Activated CD4-positive, alpha-beta T cell treated with anti-CD3 and anti-CD28 coated beads, Interleukin-2, amount 50 U/mL, for 4 hours (primary cell): ENCODE measurements at regions not wholly inside any gene's neighbourhood (a gene's known extent, or its start where the extent isn't known, plus 50 kb on each side); places are given as distances from the start of the nearest gene placed in this dataset.

Experiments
- DNase-seq, 2 experiments: peaks; one replicate each; pipeline ENCODE4 v3.0.0-alpha.2; 2020

DNA sequence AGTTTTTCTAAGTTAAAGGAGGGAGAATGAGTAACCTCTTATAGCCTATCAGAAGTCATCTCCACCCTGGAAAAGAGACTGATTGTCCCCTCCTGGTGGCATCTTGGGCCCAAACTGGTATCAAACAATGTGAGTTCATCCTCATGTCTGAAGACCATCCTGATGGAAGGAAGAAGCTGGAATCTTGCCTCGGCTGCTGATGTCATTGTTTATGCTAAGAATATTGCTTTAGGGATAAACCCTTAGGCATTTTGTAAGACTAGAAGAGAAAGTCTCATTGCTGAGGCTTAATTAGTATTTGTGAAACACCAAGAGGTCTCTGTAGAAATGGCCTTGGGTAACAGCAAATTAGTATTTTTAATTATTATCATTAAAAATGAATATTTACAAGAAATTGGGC is 65.7 kb upstream of the KCNN2 start:
- DNase-seq: no peak

DNA sequence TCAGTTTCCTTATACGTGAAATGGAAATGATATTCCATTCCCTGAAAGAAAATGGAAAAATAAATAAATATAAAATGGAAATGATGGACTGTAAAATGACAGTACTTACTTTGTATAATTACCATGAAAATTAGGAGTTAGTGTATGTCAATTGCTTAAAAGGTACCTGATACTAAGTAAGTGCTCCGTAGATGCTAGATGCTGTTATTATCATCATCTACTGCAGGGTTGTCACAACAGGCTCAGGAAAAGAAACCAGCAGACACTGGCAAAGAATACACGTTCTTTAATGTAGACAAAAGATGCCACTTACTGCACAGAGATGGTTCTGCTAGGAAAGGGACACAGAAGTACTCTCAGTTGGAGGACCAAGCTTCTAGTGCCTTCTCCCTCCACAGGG is 64.0 kb upstream of the KCNN2 start:
- DNase-seq: no peak

DNA sequence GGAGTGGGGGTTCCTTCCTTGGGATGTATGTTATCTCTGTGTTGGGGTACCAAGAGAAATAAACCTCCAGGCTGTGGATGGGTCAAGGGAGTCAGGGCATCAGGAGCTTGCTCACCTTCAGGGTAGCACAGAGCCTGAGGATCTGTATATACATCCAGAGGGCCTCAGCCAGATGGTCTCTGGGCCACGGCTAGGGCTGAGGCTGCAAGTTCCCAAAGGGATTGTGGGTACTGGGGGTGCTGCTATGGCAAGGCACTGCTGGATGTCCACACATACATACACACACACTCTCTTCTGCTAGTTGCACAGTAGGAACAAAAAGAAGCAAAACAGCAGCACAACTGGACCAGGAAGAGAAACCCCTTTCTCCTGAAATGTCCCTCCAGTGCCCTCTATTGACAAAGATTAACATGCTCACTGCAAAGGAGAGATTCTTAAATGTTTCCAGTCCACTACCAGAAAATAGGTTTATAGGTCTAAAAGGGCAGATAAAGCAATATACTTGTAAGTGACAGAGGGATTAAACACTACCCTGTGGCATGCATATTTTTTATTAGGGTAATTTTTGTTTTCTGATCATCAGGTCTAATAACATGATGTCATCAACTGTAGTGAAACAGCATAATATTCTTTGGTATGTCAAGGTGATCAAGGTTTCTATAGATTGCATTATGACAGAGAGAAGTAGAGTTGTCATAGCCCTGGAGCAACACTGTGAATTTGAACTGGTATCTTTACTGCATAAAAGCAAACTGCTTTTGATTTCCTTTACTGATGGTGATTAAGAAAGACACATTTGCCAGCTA is 56.3 kb upstream of the KCNN2 start:
- no peak for DNase-seq

DNA sequence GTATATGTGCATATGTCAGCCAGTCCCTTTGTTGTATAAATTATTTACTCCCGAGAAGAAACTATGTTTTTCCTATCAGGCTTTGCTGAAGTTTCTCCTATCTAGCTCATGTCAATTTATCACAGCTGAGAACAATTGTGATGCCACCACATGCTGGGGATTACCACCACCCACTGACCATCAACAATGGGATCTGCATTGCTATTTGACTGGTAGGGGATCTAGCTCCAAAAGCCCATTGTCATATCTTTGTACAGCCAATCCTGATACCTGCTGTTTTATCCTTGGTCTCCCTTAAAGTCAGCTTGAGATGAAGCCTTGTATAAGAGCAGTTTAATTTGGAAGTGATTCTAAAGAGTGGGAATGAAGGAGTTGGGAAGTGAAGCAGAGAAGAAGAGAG is 53.9 kb upstream of the KCNN2 start:
- no peak for DNase-seq

DNA sequence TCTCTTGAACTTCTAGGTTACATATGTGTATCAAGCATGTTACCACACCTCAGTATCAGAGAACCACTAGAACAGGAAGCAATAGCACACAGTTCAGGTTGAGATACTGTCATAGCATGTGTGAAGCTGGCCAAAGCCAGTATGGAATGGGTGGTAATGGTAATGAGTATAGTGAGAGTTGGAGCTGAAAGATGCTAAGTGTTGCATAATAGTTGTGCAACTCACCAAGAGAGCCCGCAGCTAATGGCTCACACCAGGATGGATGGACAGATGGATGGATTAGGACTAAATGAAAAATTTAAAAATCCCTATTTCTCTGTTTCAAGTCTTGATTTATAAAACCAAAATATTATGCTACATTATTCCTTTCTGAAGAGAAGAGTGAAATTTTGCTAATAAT is 53.4 kb upstream of the KCNN2 start:
- DNase-seq: no peak

DNA sequence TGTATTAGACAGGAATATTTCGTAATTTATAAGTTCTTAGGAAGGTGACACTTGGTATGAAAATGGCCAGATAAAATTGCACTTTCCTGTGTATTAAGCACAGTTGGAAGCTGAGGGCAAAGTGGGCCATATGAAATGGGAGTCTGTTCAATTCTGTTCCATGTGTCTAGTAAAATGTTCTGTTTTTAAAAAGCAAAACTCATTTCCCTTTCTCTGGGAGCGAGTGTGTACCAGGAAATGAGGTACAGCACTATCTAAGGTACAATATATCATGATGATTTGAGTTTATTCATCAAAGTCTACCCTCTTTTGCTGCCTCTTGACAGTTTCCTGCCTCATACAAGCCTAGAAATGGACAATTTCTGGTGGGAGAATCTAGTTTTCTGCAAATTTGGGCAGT is 51.2 kb upstream of the KCNN2 start:
- DNase-seq: no peak

DNA sequence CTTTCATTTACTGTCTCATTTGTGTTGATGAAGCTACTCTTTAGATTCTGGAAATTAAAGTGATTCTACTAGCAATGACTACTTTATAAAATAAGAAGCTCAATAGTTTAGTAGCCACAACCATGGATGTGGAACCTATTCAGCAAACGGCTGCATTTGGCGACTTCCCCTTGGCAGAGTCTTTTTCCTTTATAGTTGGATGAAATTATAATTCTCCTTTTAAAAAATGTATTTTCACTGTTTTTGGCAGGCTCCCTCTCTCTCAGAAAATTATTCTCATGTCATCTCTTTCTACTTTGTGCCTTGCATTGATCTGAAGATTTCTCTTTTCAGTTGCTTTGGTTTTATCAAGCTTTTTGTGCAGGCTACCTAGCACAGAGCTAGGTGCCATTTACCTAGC is 50.6 kb upstream of the KCNN2 start:
- no peak for DNase-seq

DNA sequence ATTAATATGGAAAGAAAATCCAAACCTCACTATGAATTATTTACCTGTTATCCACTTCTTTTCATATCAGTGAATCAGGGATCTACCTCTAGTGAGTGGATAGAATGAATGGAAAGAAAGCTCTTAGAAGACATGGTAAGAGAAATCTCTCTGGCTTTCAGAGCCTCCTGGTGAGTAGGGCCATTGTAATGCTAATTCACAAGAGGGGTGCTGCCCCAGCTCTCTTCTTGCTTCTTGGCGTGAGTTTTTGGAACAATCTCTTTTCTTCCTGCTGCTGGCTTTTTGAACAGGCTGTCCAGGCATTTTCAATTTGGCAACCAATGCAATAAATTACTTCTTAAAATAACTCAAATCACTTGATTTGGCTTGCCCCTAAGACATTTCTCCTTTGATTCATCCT is 49.9 kb upstream of the KCNN2 start:
- no peak for DNase-seq
